ENCODE measurements at regions not wholly inside any gene's neighbourhood (a gene's known extent, or its start where the extent isn't known, plus 50 kb on each side); places are given as distances from the start of the nearest gene placed in this dataset.

- no peak for TF ChIP-seq CTCF (IDR thresholded peaks at IDR 0.05)
- no peak for TF ChIP-seq EZH2phosphoT487 (IDR thresholded peaks at IDR 0.05)
These were observed 326.6 kb upstream of the CITED2 start for GRCh38 chr6:139701003-139701402.
